ENCODE measurements at regions not wholly inside any gene's neighbourhood (a gene's known extent, or its start where the extent isn't known, plus 50 kb on each side); places are given as distances from the start of the nearest gene placed in this dataset.

GRCh38 chr10:20466731-20467130 lies 430.4 kb downstream of the NEBL start:
- Histone ChIP-seq H2BK12ac (ENCODE audit: low read length) (no peak overlapping the region), H3K4me1 (ENCODE audit: control insufficient read depth in 2 of 2, insufficient read depth in 1 of 2, low read depth in 1 of 2, low read length in 2 of 2) (no peaks in the 10 kb centered on the region), H2AFZ (ENCODE audit: low read length) (no peak overlapping the region), H2BK5ac (ENCODE audit: low read length) (no peak overlapping the region), H3K27me3 (ENCODE audit: control insufficient read depth in 3 of 3, insufficient read depth in 3 of 3, low read depth in 1 of 3, low read length in 3 of 3) (no peaks in the 10 kb centered on the region), H3K9ac (ENCODE audit: low read depth, low read length, poor library complexity) (no peak overlapping the region), H3K23ac (ENCODE audit: low read depth, low read length, poor library complexity) (no peak overlapping the region), H3K27ac (replicated peaks; ENCODE audit: low read length) (no peak overlapping the region), H3K36me3 (replicated peaks in 1 of 2; ENCODE audit: control insufficient read depth in 2 of 2, insufficient read depth in 2 of 2, low read length in 2 of 2) (no peaks in the 10 kb centered on the region), H3K4ac (ENCODE audit: low read length) (no peak overlapping the region), H3K79me1 (ENCODE audit: low read depth, low read length) (no peaks in the 10 kb centered on the region), H4K91ac (ENCODE audit: low read depth, low read length, poor library complexity) (no peak overlapping the region), H4K8ac (ENCODE audit: low read depth, low read length) (no peak overlapping the region), H2AK5ac (ENCODE audit: low read depth, low read length) (no peak overlapping the region), H2BK120ac (ENCODE audit: low read depth, low read length) (no peak overlapping the region), H3K18ac (ENCODE audit: low read length) (no peak overlapping the region), H2BK15ac (ENCODE audit: low read length) (no peak overlapping the region), H3K4me3 (ENCODE audit: low read length in 2 of 2) (no peak overlapping the region), H3K14ac (ENCODE audit: low read length) (no peak overlapping the region), H3K9me3 (replicated peaks in 1 of 2; ENCODE audit: control insufficient read depth in 2 of 2, insufficient read depth in 1 of 2, low read depth in 1 of 2, low read length in 2 of 2) (peaks cover 0 to 4% of the 10 kb centered on the region in 2 donors), H3K4me2 (ENCODE audit: insufficient read depth, low read length, poor library complexity, severe bottlenecking) (no peak overlapping the region)
- DNase-seq (ENCODE audit: low spot score), result no peak

- H3K4me3 ChIP-seq (ENCODE audit: low read length in 2 of 2), result no peak overlapping the region
- no peak for DNase-seq (ENCODE audit: low spot score)
- no peaks in the 10 kb centered on the region for H3K79me1 ChIP-seq (ENCODE audit: low read depth, low read length)
- H3K4me1 ChIP-seq (ENCODE audit: control insufficient read depth in 2 of 2, insufficient read depth in 1 of 2, low read depth in 1 of 2, low read length in 2 of 2), result peaks cover 6 to 27% of the 10 kb centered on the region in 2 donors
- peak overlapping the region; percentile 23 for H2AFZ ChIP-seq (ENCODE audit: low read length)
- no peak overlapping the region for H2BK12ac ChIP-seq (ENCODE audit: low read length)
- no peak overlapping the region for H3K23ac ChIP-seq (ENCODE audit: low read depth, low read length, poor library complexity)
- H3K9ac ChIP-seq (ENCODE audit: low read depth, low read length, poor library complexity), result no peak overlapping the region
- no peak overlapping the region for H3K18ac ChIP-seq (ENCODE audit: low read length)
- no peak overlapping the region for H2AK5ac ChIP-seq (ENCODE audit: low read depth, low read length)
- no peak overlapping the region for H3K14ac ChIP-seq (ENCODE audit: low read length)
- WGBS, 2 donors (ENCODE audit: extremely low coverage in 2 of 2, insufficient read length in 2 of 2, insufficient replicate concordance in 1 of 2), result no CpG with 5 or more reads among the region's 2 CpGs
- no peak overlapping the region for H4K91ac ChIP-seq (ENCODE audit: low read depth, low read length, poor library complexity)
- H3K9me3 ChIP-seq (replicated peaks in 1 of 2; ENCODE audit: control insufficient read depth in 2 of 2, insufficient read depth in 1 of 2, low read depth in 1 of 2, low read length in 2 of 2), result no peaks in the 10 kb centered on the region
- no peak overlapping the region for H4K8ac ChIP-seq (ENCODE audit: low read depth, low read length)
- no peak overlapping the region for H2BK15ac ChIP-seq (ENCODE audit: low read length)
- H2BK5ac ChIP-seq (ENCODE audit: low read length), result no peak overlapping the region
- H3K4me2 ChIP-seq (ENCODE audit: insufficient read depth, low read length, poor library complexity, severe bottlenecking), result no peak overlapping the region
- no peak overlapping the region for H2BK120ac ChIP-seq (ENCODE audit: low read depth, low read length)
- H3K4ac ChIP-seq (ENCODE audit: low read length), result no peak overlapping the region
- H3K36me3 ChIP-seq (replicated peaks in 1 of 2; ENCODE audit: control insufficient read depth in 2 of 2, insufficient read depth in 2 of 2, low read length in 2 of 2), result no peaks in the 10 kb centered on the region
- no peaks in the 10 kb centered on the region for H3K27me3 ChIP-seq (ENCODE audit: control insufficient read depth in 3 of 3, insufficient read depth in 3 of 3, low read depth in 1 of 3, low read length in 3 of 3)
- no peak overlapping the region for H3K27ac ChIP-seq (replicated peaks; ENCODE audit: low read length)
Measured at GRCh38 chr10:20457649-20458048, 439.5 kb downstream of the NEBL start.

GRCh38 chr10:20455774-20456173 lies 441.3 kb downstream of the NEBL start:
- Histone ChIP-seq H3K18ac (ENCODE audit: low read length) (no peak overlapping the region), H2BK120ac (ENCODE audit: low read depth, low read length) (no peak overlapping the region), H3K27ac (replicated peaks; ENCODE audit: low read length) (no peak overlapping the region), H3K4ac (ENCODE audit: low read length) (no peak overlapping the region), H2AK5ac (ENCODE audit: low read depth, low read length) (no peak overlapping the region), H3K9me3 (replicated peaks in 1 of 2; ENCODE audit: control insufficient read depth in 2 of 2, insufficient read depth in 1 of 2, low read depth in 1 of 2, low read length in 2 of 2) (no peaks in the 10 kb centered on the region), H3K79me1 (ENCODE audit: low read depth, low read length) (no peaks in the 10 kb centered on the region), H3K27me3 (ENCODE audit: control insufficient read depth in 3 of 3, insufficient read depth in 3 of 3, low read depth in 1 of 3, low read length in 3 of 3) (no peaks in the 10 kb centered on the region), H2BK15ac (ENCODE audit: low read length) (no peak overlapping the region), H2BK5ac (ENCODE audit: low read length) (no peak overlapping the region), H3K4me1 (ENCODE audit: control insufficient read depth in 2 of 2, insufficient read depth in 1 of 2, low read depth in 1 of 2, low read length in 2 of 2) (peaks cover 6 to 27% of the 10 kb centered on the region in 2 donors), H3K9ac (ENCODE audit: low read depth, low read length, poor library complexity) (no peak overlapping the region), H3K4me3 (ENCODE audit: low read length in 2 of 2) (no peak overlapping the region), H4K91ac (ENCODE audit: low read depth, low read length, poor library complexity) (no peak overlapping the region), H3K4me2 (ENCODE audit: insufficient read depth, low read length, poor library complexity, severe bottlenecking) (no peak overlapping the region), H3K14ac (ENCODE audit: low read length) (no peak overlapping the region), H3K36me3 (replicated peaks in 1 of 2; ENCODE audit: control insufficient read depth in 2 of 2, insufficient read depth in 2 of 2, low read length in 2 of 2) (no peaks in the 10 kb centered on the region), H2BK12ac (ENCODE audit: low read length) (no peak overlapping the region), H3K23ac (ENCODE audit: low read depth, low read length, poor library complexity) (no peak overlapping the region), H4K8ac (ENCODE audit: low read depth, low read length) (no peak overlapping the region), H2AFZ (ENCODE audit: low read length) (peak overlapping the region; percentile 51)
- no CpG with 5 or more reads among the region's 4 CpGs for WGBS, 2 donors (ENCODE audit: extremely low coverage in 2 of 2, insufficient read length in 2 of 2, insufficient replicate concordance in 1 of 2)
- no peak for DNase-seq (ENCODE audit: low spot score)

- no CpG with 5 or more reads among the region's 5 CpGs for WGBS, 2 donors (ENCODE audit: extremely low coverage in 2 of 2, insufficient read length in 2 of 2, insufficient replicate concordance in 1 of 2)
Measured at GRCh38 chr10:20454331-20454730, 442.8 kb downstream of the NEBL start.

More at GRCh38 chr10:20454331-20454730, 442.8 kb downstream of the NEBL start:
- H4K8ac ChIP-seq (ENCODE audit: low read depth, low read length), result no peak overlapping the region
- H3K27ac ChIP-seq (replicated peaks; ENCODE audit: low read length), result no peak overlapping the region
- H3K4me1 ChIP-seq (ENCODE audit: control insufficient read depth in 2 of 2, insufficient read depth in 1 of 2, low read depth in 1 of 2, low read length in 2 of 2), result peaks cover 6 to 27% of the 10 kb centered on the region in 2 donors
- H2AFZ ChIP-seq (ENCODE audit: low read length), result no peak overlapping the region
- H2BK5ac ChIP-seq (ENCODE audit: low read length), result no peak overlapping the region
- peak overlapping the region; percentile 14 for H3K4me2 ChIP-seq (ENCODE audit: insufficient read depth, low read length, poor library complexity, severe bottlenecking)
- no peaks in the 10 kb centered on the region for H3K27me3 ChIP-seq (ENCODE audit: control insufficient read depth in 3 of 3, insufficient read depth in 3 of 3, low read depth in 1 of 3, low read length in 3 of 3)
- H2BK12ac ChIP-seq (ENCODE audit: low read length), result no peak overlapping the region
- H3K4me3 ChIP-seq (ENCODE audit: low read length in 2 of 2), result no peak overlapping the region
- H3K14ac ChIP-seq (ENCODE audit: low read length), result no peak overlapping the region
- no peak overlapping the region for H3K9ac ChIP-seq (ENCODE audit: low read depth, low read length, poor library complexity)
- no peak overlapping the region for H3K18ac ChIP-seq (ENCODE audit: low read length)
- H2AK5ac ChIP-seq (ENCODE audit: low read depth, low read length), result no peak overlapping the region
- no peak overlapping the region for H4K91ac ChIP-seq (ENCODE audit: low read depth, low read length, poor library complexity)
- H2BK15ac ChIP-seq (ENCODE audit: low read length), result no peak overlapping the region
- H3K36me3 ChIP-seq (replicated peaks in 1 of 2; ENCODE audit: control insufficient read depth in 2 of 2, insufficient read depth in 2 of 2, low read length in 2 of 2), result no peaks in the 10 kb centered on the region
- no peaks in the 10 kb centered on the region for H3K9me3 ChIP-seq (replicated peaks in 1 of 2; ENCODE audit: control insufficient read depth in 2 of 2, insufficient read depth in 1 of 2, low read depth in 1 of 2, low read length in 2 of 2)
- H3K4ac ChIP-seq (ENCODE audit: low read length), result no peak overlapping the region
- H3K79me1 ChIP-seq (ENCODE audit: low read depth, low read length), result no peaks in the 10 kb centered on the region
- DNase-seq (ENCODE audit: low spot score), result peak; percentile 41
- H3K23ac ChIP-seq (ENCODE audit: low read depth, low read length, poor library complexity), result no peak overlapping the region
- no peak overlapping the region for H2BK120ac ChIP-seq (ENCODE audit: low read depth, low read length)

All from neuronal stem cell (in vitro differentiated cells).